HG03558 (cell line): ENCODE measurements at regions not wholly inside any gene's neighbourhood (a gene's known extent, or its start where the extent isn't known, plus 50 kb on each side); places are given as distances from the start of the nearest gene placed in this dataset.

Experiments
- ATAC-seq: cut with Tn5 transposase; IDR thresholded peaks from one replicate; pipeline ENCODE4 v1.9.1; 2021; ENCODE audit warnings: moderate number of reproducible peaks; ENCODE audit not compliant: unreplicated experiment; ENCODE audit errors: extremely low read depth

GRCh38 chr10:128440513-128441160, 314.4 kb upstream of the MKI67 start:
- no peak for ATAC-seq

- ATAC-seq = no peak
These were observed 317.8 kb upstream of the MKI67 start for GRCh38 chr10:128443925-128444518.

GRCh38 chr10:128448796-128449195, 322.6 kb upstream of the MKI67 start:
- no peak for ATAC-seq

GRCh38 chr10:128451879-128452278, 325.7 kb upstream of the MKI67 start:
- no peak for ATAC-seq

GRCh38 chr10:128456271-128456670, 330.0 kb upstream of the MKI67 start:
- no peak for ATAC-seq

- no peak for ATAC-seq
These were observed 330.9 kb upstream of the MKI67 start for GRCh38 chr10:128457136-128457535.

GRCh38 chr10:128461991-128462390, 335.8 kb upstream of the MKI67 start:
- no peak for ATAC-seq

- no peak for ATAC-seq
These were observed 336.6 kb upstream of the MKI67 start for GRCh38 chr10:128462844-128463243.

- ATAC-seq = no peak
These were observed 338.0 kb upstream of the MKI67 start for GRCh38 chr10:128463991-128464760.

- ATAC-seq = no peak
These were observed 339.5 kb upstream of the MKI67 start for GRCh38 chr10:128465697-128466096.

- ATAC-seq = no peak
These were observed 340.7 kb upstream of the MKI67 start for GRCh38 chr10:128466831-128467371.

- no peak for ATAC-seq
These were observed 342.2 kb upstream of the MKI67 start for GRCh38 chr10:128468462-128468861.

- no peak for ATAC-seq
These were observed 343.3 kb upstream of the MKI67 start for GRCh38 chr10:128469515-128469914.

- ATAC-seq = no peak
These were observed 344.2 kb upstream of the MKI67 start for GRCh38 chr10:128470321-128470965.

GRCh38 chr10:128471151-128471550, 344.9 kb upstream of the MKI67 start:
- no peak for ATAC-seq

GRCh38 chr10:128472196-128472595, 346.0 kb upstream of the MKI67 start:
- ATAC-seq = no peak

GRCh38 chr10:128473396-128473795, 347.2 kb upstream of the MKI67 start:
- no peak for ATAC-seq

- no peak for ATAC-seq
These were observed 347.7 kb upstream of the MKI67 start for GRCh38 chr10:128473911-128474310.

- no peak for ATAC-seq
These were observed 348.3 kb upstream of the MKI67 start for GRCh38 chr10:128474571-128474970.

GRCh38 chr10:128475686-128476367, 349.6 kb upstream of the MKI67 start:
- ATAC-seq = no peak
